ENCODE measurements at regions not wholly inside any gene's neighbourhood (a gene's known extent, or its start where the extent isn't known, plus 50 kb on each side); places are given as distances from the start of the nearest gene placed in this dataset.
"Not testable (repeated sequence)": the region's sequence is repeated elsewhere in the genome, so short reads cannot be mapped to it uniquely, and the experiment has no call there.

- Histone ChIP-seq H3K27me3 (ENCODE audit: control insufficient read depth, insufficient read depth, low read length) (no peaks in the 10 kb centered on the region; the same call in 1 of the 2 replicates), H3K36me3 (replicated peaks; ENCODE audit: control insufficient read depth, insufficient read depth, low read length) (no peaks in the 10 kb centered on the region), H3K4me3 (ENCODE audit: insufficient read depth, low read depth, low read length) (no peak overlapping the region)
- DNase-seq: no peak
These were observed 356.0 kb upstream of the NPVF start for GRCh38 chr7:25584112-25584938.

GRCh38 chr7:25586513-25586912, 358.2 kb upstream of the NPVF start:
- Histone ChIP-seq H3K36me3 (replicated peaks; ENCODE audit: control insufficient read depth, insufficient read depth, low read length) (no peaks in the 10 kb centered on the region), H3K27me3 (ENCODE audit: control insufficient read depth, insufficient read depth, low read length) (no peaks in the 10 kb centered on the region), H3K4me3 (ENCODE audit: insufficient read depth, low read depth, low read length) (no peak overlapping the region)
- DNase-seq: no peak

GRCh38 chr7:25594122-25594521, 365.8 kb upstream of the NPVF start:
- H3K27me3 ChIP-seq (ENCODE audit: control insufficient read depth, insufficient read depth, low read length): no peaks in the 10 kb centered on the region
- H3K36me3 ChIP-seq (replicated peaks; ENCODE audit: control insufficient read depth, insufficient read depth, low read length): no peaks in the 10 kb centered on the region
- DNase-seq: no peak
- H3K4me3 ChIP-seq (ENCODE audit: insufficient read depth, low read depth, low read length): no peak overlapping the region

GRCh38 chr7:25594728-25595127, 366.4 kb upstream of the NPVF start:
- Histone ChIP-seq H3K36me3 (replicated peaks; ENCODE audit: control insufficient read depth, insufficient read depth, low read length) (no peaks in the 10 kb centered on the region), H3K27me3 (ENCODE audit: control insufficient read depth, insufficient read depth, low read length) (no peaks in the 10 kb centered on the region), H3K4me3 (ENCODE audit: insufficient read depth, low read depth, low read length) (no peak overlapping the region)
- no peak for DNase-seq

GRCh38 chr7:25595996-25596395, 367.7 kb upstream of the NPVF start:
- Histone ChIP-seq H3K36me3 (replicated peaks; ENCODE audit: control insufficient read depth, insufficient read depth, low read length) (no peaks in the 10 kb centered on the region), H3K4me3 (ENCODE audit: insufficient read depth, low read depth, low read length) (no peak overlapping the region), H3K27me3 (ENCODE audit: control insufficient read depth, insufficient read depth, low read length) (no peaks in the 10 kb centered on the region)
- no peak for DNase-seq

- Histone ChIP-seq H3K36me3 (replicated peaks; ENCODE audit: control insufficient read depth, insufficient read depth, low read length) (no peaks in the 10 kb centered on the region), H3K27me3 (ENCODE audit: control insufficient read depth, insufficient read depth, low read length) (no peaks in the 10 kb centered on the region), H3K4me3 (ENCODE audit: insufficient read depth, low read depth, low read length) (no peak overlapping the region)
- no peak for DNase-seq
These were observed 368.2 kb upstream of the NPVF start for GRCh38 chr7:25596443-25596842.

- Histone ChIP-seq H3K36me3 (replicated peaks; ENCODE audit: control insufficient read depth, insufficient read depth, low read length) (no peaks in the 10 kb centered on the region), H3K4me3 (ENCODE audit: insufficient read depth, low read depth, low read length) (no peak overlapping the region)
- no peak for DNase-seq
These were observed 369.7 kb upstream of the NPVF start for GRCh38 chr7:25597946-25598345.

GRCh38 chr7:25598765-25599164, 370.5 kb upstream of the NPVF start:
- H3K27me3 ChIP-seq (ENCODE audit: control insufficient read depth, insufficient read depth, low read length): no peaks in the 10 kb centered on the region
- H3K4me3 ChIP-seq (ENCODE audit: insufficient read depth, low read depth, low read length): no peak overlapping the region
- no peaks in the 10 kb centered on the region for H3K36me3 ChIP-seq (replicated peaks; ENCODE audit: control insufficient read depth, insufficient read depth, low read length)
- no peak for DNase-seq

More at GRCh38 chr7:25597946-25598345, 369.7 kb upstream of the NPVF start:
- H3K27me3 ChIP-seq (ENCODE audit: control insufficient read depth, insufficient read depth, low read length): no peaks in the 10 kb centered on the region

- no peaks in the 10 kb centered on the region for H3K36me3 ChIP-seq (replicated peaks; ENCODE audit: control insufficient read depth, insufficient read depth, low read length)
- H3K4me3 ChIP-seq (ENCODE audit: insufficient read depth, low read depth, low read length): no peak overlapping the region
- DNase-seq: no peak
- no peaks in the 10 kb centered on the region for H3K27me3 ChIP-seq (ENCODE audit: control insufficient read depth, insufficient read depth, low read length)
These were observed 372.1 kb upstream of the NPVF start for GRCh38 chr7:25600262-25600920.

GRCh38 chr7:25602730-25603426, 374.6 kb upstream of the NPVF start:
- H3K4me3 ChIP-seq (ENCODE audit: insufficient read depth, low read depth, low read length): peak overlapping the region; percentile 35
- not testable (repeated sequence) for H3K27me3 ChIP-seq (ENCODE audit: control insufficient read depth, insufficient read depth, low read length); DNase-seq; H3K36me3 ChIP-seq (replicated peaks; ENCODE audit: control insufficient read depth, insufficient read depth, low read length)

- H3K27me3 ChIP-seq (ENCODE audit: control insufficient read depth, insufficient read depth, low read length); DNase-seq; H3K36me3 ChIP-seq (replicated peaks; ENCODE audit: control insufficient read depth, insufficient read depth, low read length): not testable (repeated sequence)
- H3K4me3 ChIP-seq (ENCODE audit: insufficient read depth, low read depth, low read length): peak overlapping the region; percentile 35; the same call in 1 of the 2 replicates
These were observed 375.1 kb upstream of the NPVF start for GRCh38 chr7:25603427-25603740.

- no peak for DNase-seq
- no peaks in the 10 kb centered on the region for H3K36me3 ChIP-seq (replicated peaks; ENCODE audit: control insufficient read depth, insufficient read depth, low read length)
- no peaks in the 10 kb centered on the region for H3K27me3 ChIP-seq (ENCODE audit: control insufficient read depth, insufficient read depth, low read length)
- no peak overlapping the region for H3K4me3 ChIP-seq (ENCODE audit: insufficient read depth, low read depth, low read length)
These were observed 382.9 kb upstream of the NPVF start for GRCh38 chr7:25611196-25611595.

GRCh38 chr7:25613912-25614311, 385.6 kb upstream of the NPVF start:
- Histone ChIP-seq H3K36me3 (replicated peaks; ENCODE audit: control insufficient read depth, insufficient read depth, low read length) (no peaks in the 10 kb centered on the region), H3K4me3 (ENCODE audit: insufficient read depth, low read depth, low read length) (no peak overlapping the region), H3K27me3 (ENCODE audit: control insufficient read depth, insufficient read depth, low read length) (no peaks in the 10 kb centered on the region)
- no peak for DNase-seq

- DNase-seq: no peak
- Histone ChIP-seq H3K27me3 (ENCODE audit: control insufficient read depth, insufficient read depth, low read length) (no peaks in the 10 kb centered on the region), H3K4me3 (ENCODE audit: insufficient read depth, low read depth, low read length) (no peak overlapping the region), H3K36me3 (replicated peaks; ENCODE audit: control insufficient read depth, insufficient read depth, low read length) (no peaks in the 10 kb centered on the region)
These were observed 386.1 kb upstream of the NPVF start for GRCh38 chr7:25614415-25614814.

GRCh38 chr7:25615003-25615402, 386.7 kb upstream of the NPVF start:
- Histone ChIP-seq H3K4me3 (ENCODE audit: insufficient read depth, low read depth, low read length) (no peak overlapping the region), H3K27me3 (ENCODE audit: control insufficient read depth, insufficient read depth, low read length) (no peaks in the 10 kb centered on the region), H3K36me3 (replicated peaks; ENCODE audit: control insufficient read depth, insufficient read depth, low read length) (no peaks in the 10 kb centered on the region)
- no peak for DNase-seq
